ENCODE measurements at regions not wholly inside any gene's neighbourhood (a gene's known extent, or its start where the extent isn't known, plus 50 kb on each side); places are given as distances from the start of the nearest gene placed in this dataset.
A peak's percentile ranks its signal among the peaks of the same experiment; 100 is the strongest.

- no peak for TF ChIP-seq CSRNP3 (CRISPR knock-in tag; IDR thresholded peaks at IDR 0.05)
- no peak for TF ChIP-seq CSDC2 (CRISPR knock-in tag; IDR thresholded peaks at IDR 0.05)
- TF ChIP-seq ZFP30 (CRISPR knock-in tag; IDR thresholded peaks at IDR 0.05), result no peak
- no peak for TF ChIP-seq ZNF565 (CRISPR knock-in tag; conservative IDR thresholded peaks at IDR 0.05; ENCODE audit: low read depth)
- no peak for ATAC-seq
Observed at GRCh38 chr3:177773717-177774116, 576.4 kb upstream of the TBL1XR1 start.

GRCh38 chr3:177776661-177777101 lies 579.4 kb upstream of the TBL1XR1 start:
- TF ChIP-seq ISL1 (CRISPR knock-in tag; IDR thresholded peaks at IDR 0.05), result peak; percentile 16; the same call in 1 of the 2 replicates
- no peak for TF ChIP-seq TSHZ2 (CRISPR knock-in tag; IDR thresholded peaks at IDR 0.05)
- no peak for TF ChIP-seq ZNF70 (CRISPR knock-in tag; IDR thresholded peaks at IDR 0.05)
- peak; percentile 56 for ATAC-seq

GRCh38 chr3:177777699-177778098 lies 580.4 kb upstream of the TBL1XR1 start:
- TF ChIP-seq CREB5 (CRISPR knock-in tag; IDR thresholded peaks at IDR 0.05; ENCODE audit: low read depth), result no peak
- TF ChIP-seq ZC3H10 (CRISPR knock-in tag; IDR thresholded peaks at IDR 0.05), result no peak
- ATAC-seq, result peak; percentile 77

- TF ChIP-seq ZFP3 (CRISPR knock-in tag; IDR thresholded peaks at IDR 0.05) (no peak), TOX (CRISPR knock-in tag; IDR thresholded peaks at IDR 0.05; ENCODE audit: borderline replicate concordance) (no peak), ZNF70 (CRISPR knock-in tag; IDR thresholded peaks at IDR 0.05) (no peak), SNAI2 (CRISPR knock-in tag; IDR thresholded peaks at IDR 0.05) (no peak), ESRRG (CRISPR knock-in tag; IDR thresholded peaks at IDR 0.05) (no peak), ZC3H10 (CRISPR knock-in tag; IDR thresholded peaks at IDR 0.05) (no peak), ISL1 (CRISPR knock-in tag; IDR thresholded peaks at IDR 0.05) (no peak), CSRNP3 (CRISPR knock-in tag; IDR thresholded peaks at IDR 0.05) (no peak), BACH2 (CRISPR knock-in tag; IDR thresholded peaks at IDR 0.05; ENCODE audit: borderline replicate concordance) (no peak)
- no peak for ATAC-seq
Observed at GRCh38 chr3:177778633-177779032, 581.4 kb upstream of the TBL1XR1 start.

GRCh38 chr3:177781686-177782161 lies 584.4 kb upstream of the TBL1XR1 start:
- 0 out of 2 replicates have a peak, but pooled peaks have one; percentile 36 for TF ChIP-seq TCF4 (CRISPR knock-in tag; IDR thresholded peaks at IDR 0.05; ENCODE audit: borderline replicate concordance)
- no peak for TF ChIP-seq CSRNP3 (CRISPR knock-in tag; IDR thresholded peaks at IDR 0.05)
- ATAC-seq, result peak; percentile 86

GRCh38 chr3:177783338-177783737 lies 586.1 kb upstream of the TBL1XR1 start:
- no peak for ATAC-seq
- no peak for TF ChIP-seq ZFP30 (CRISPR knock-in tag; IDR thresholded peaks at IDR 0.05)

All from SK-N-SH treated with all-trans-retinoic acid at 6 μM for 48 hours (cell line).